ENCODE measurements at regions not wholly inside any gene's neighbourhood (a gene's known extent, or its start where the extent isn't known, plus 50 kb on each side); places are given as distances from the start of the nearest gene placed in this dataset.

GRCh38 chr7:68173513-68173912, 1176.9 kb downstream of the TYW1 start:
- TF ChIP-seq CTCF (IDR thresholded peaks at IDR 0.05), result no peak
- no peak for TF ChIP-seq POLR2A (IDR thresholded peaks at IDR 0.05)
